ENCODE measurements at regions not wholly inside any gene's neighbourhood (a gene's known extent, or its start where the extent isn't known, plus 50 kb on each side); places are given as distances from the start of the nearest gene placed in this dataset.
A peak's percentile ranks its signal among the peaks of the same experiment; 100 is the strongest.

DNA sequence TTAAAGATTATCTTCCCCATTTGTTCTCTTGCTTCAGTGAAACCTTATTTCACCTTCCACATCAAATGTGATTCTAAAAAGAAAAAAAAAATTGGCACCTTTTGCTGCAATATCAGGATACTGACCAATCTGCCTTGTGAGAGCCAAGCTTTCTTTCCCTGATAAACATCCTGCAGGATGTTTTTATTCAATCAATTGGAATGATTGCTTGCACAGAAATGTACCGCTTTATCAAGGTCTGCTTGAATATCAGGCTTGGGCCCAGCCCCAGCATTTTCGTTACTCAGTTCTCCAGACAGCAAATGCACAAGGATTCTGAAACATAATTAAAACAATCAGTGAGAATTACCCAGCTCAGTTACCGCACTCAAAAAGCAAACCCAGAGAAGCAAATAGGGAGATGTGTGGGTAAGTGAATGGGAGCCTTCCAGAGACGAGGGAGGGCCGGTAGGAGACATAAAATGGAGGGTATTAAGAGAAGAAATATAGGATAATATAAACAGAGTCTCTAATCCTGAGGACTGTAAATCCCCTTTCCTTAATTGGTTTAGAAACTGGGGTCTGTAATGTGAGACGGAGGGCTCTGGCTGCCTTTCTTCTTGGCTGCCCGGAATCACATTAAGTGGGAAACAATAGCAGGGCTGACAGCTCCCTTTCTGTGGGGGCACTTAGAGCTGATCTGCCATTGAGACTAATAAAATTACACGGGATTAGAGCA, 291.8 kb downstream of the ICOS start:
- DNase-seq (ENCODE audit: low read depth): no peak

DNA sequence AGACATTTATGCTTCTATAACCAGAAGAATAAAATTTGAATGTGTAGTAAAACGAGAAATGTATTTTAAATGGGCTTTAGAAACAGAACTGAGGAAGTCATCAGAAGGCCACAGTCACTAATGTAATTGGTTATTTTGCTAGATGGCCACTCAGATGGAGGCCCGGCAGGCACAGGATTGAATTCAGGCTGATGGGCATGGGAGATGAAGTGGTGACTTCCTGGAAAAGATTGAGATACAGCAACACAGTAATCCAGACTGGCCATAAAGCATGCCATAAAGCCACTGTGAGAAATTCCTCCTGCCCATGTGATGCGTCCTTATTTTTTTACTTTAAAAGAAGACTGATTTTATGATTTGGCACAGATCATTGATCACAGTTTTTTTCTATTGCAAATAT, 297.7 kb downstream of the ICOS start:
- DNase-seq (ENCODE audit: low read depth): no peak

GRCh38 chr2:204234879-204235278, 298.3 kb downstream of the ICOS start:
- peak; percentile 5 for DNase-seq (ENCODE audit: low read depth)

DNA sequence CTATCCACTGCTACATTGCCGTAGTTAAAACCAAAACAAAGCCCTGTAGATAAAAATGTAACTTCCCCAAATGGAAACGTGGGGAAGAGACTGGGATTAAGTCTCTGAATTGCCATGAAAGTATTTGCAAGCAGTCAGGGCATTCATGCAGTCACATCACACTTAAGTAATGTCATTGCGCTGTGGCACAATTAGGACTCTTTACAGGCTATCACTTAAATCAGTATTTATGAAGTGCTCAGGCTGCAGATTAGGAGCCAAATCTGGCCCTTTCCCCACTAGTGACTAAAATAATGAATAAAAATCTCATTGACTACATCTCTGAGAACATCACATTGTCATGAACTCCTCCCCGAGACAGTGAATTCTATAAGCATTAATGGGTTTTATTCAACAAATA, 300.9 kb downstream of the ICOS start:
- no peak for DNase-seq (ENCODE audit: low read depth)

DNA sequence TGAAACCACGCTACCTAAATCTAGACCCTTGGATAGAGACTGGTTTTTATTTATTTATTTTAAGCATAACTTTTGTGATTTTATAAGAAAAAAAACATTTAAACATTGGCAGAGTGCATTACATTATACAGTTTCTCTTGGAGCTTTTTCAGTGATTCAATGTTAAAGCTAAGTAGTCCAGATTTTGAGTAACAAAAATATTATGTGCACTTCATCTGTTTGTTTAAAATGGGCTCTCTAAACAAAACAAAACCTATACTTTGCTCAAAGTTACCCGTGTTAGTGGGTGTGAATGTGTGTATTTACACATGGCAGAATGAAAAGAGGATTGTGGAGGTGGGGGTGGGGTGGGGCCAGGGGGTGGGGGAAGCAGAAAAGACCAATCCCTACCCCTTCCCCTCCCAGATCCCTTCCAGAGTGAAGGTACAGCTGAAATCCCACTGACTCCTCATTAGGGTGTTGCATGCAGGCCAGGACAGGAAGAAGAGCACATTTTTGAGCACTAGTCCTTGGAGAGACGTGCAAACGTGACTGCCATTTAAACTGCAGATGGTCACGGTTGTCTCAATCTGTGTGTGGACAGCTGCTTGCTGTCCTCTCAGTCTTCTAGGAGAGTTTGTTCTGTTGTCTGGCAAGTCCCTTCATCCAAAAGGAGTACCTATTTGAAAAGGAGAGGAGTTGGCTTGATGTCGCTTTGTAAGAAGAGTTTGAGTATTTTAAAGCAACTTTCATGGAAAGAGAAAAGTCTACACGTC, 303.0 kb downstream of the ICOS start:
- no peak for DNase-seq (ENCODE audit: low read depth)

- DNase-seq (ENCODE audit: low read depth): no peak
Observed at GRCh38 chr2:204240961-204241360, 304.3 kb upstream of the PARD3B start.

DNA sequence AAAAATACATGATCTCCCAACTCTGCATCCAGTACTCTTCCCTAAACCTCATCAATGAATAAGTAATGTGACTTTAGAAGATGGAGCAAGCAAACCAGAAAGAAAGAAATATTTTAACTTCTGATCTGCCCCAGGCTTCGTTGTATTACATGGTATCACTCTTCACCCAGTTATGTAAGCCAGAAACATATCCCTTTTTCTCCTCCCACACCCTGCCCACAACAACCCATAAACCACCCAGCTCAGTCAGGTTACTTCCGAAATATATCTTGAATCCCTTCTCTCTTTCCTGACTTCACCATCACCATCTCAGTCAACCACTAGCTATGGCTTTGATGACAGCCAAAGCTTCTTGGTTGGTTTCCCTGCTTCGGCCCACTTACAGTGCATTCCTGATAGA, 295.8 kb upstream of the PARD3B start:
- DNase-seq (ENCODE audit: low read depth): no peak

- DNase-seq (ENCODE audit: low read depth): no peak
Observed at GRCh38 chr2:204250692-204251091, 294.6 kb upstream of the PARD3B start.

DNA sequence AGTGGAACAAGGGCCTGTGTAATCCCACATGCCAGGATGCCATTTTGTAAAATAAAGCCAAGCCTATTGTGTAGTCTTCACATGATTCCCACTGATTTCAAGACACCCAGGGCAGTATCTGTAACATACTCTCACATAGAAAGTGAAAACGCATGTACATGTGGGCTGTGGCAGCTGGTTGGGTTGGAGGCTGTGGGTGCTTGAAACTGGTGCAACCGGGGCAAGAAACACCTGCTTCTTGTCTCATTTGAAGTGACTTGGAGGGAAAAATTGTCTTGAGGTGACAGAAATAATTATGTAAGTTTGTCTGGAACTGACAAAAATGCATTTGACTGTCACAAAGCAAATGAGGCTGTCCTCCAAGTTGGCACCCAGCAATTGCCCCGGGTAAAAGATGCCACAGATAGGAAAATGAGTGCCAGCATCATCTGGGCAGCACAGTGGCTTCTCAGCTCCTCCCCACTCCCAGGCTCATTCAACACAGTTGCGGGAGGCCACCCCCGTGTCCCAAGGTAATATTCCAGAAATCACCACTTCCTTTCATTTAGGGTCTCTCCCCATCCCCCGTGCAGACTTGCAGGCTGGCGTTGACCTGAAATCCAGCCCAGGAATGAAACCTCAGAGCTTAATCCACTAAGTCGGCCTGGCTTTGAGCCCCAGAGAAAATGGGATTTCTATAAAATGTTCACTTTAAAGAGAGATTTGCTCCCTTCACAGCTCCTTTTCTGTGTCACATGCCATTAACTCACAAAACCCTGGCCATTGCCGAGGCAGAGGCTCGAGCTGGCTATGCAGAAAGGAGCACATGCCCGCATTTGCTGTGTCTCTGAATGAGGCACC, 293.9 kb upstream of the PARD3B start:
- no peak for DNase-seq (ENCODE audit: low read depth)

DNA sequence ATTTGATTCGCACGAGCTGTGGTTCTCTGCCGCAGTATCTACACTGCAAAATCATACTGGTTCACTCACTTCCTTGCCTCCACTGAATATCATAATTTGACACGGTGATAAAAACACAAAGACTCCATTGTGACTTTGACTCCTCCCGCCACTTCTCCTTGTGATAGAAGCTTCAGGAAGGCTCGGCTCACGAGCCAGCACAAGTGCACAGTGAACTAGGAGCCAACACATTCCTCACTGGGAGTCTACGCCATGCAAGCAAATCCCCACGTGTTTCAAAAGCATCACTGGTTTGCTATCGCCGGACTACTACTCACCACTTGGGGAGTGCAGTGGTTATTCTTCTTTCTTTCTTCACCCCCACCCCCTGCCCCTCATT, 293.3 kb upstream of the PARD3B start:
- DNase-seq (ENCODE audit: low read depth): no peak

DNA sequence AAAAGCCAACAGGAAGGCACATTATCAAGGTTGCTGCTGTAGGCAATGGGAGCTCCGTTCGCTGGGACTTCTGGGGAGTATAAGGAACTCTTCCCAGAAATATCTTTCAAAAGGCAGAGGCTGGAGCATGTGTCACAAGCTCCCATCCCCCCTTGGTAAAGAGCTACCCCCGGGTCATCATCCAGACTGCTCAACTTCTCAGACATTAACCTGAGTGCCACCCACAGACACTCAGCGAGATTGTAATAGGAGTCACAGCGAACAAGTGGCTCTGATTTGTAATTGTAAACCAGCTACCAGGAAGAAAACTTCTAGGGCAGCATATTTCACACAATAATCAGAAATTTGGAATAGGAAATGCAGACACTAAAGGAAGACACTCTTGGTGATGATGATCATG, 290.2 kb upstream of the PARD3B start:
- DNase-seq (ENCODE audit: low read depth): no peak

- no peak for DNase-seq (ENCODE audit: low read depth)
Observed at GRCh38 chr2:204255526-204255925, 289.7 kb upstream of the PARD3B start.

- no peak for DNase-seq (ENCODE audit: low read depth)
Observed at GRCh38 chr2:204257781-204258180, 287.5 kb upstream of the PARD3B start.

DNA sequence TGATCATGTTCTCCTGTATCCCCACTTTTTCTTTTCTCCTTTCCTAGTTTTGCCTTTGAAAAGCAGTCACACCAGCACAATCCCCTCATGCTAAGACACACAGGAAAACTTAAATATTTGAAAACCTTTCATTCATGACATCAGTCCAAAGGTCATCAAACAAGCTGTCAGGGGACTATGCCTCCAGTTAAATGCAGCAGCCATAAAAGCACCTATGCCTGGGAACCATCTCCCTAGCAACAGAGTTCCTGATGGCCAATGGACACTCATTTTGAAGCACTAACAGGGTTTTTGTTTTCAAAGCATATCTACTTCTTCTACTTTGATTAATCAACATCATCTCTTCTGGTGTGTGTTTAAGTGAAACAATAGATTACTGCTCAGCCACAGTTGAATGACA, 286.4 kb upstream of the PARD3B start:
- no peak for DNase-seq (ENCODE audit: low read depth)

- peak; percentile 62 for DNase-seq (ENCODE audit: low read depth)
Observed at GRCh38 chr2:204260162-204260877, 285.0 kb upstream of the PARD3B start.

GRCh38 chr2:204260901-204261300, 284.4 kb upstream of the PARD3B start:
- no peak for DNase-seq (ENCODE audit: low read depth)

DNA sequence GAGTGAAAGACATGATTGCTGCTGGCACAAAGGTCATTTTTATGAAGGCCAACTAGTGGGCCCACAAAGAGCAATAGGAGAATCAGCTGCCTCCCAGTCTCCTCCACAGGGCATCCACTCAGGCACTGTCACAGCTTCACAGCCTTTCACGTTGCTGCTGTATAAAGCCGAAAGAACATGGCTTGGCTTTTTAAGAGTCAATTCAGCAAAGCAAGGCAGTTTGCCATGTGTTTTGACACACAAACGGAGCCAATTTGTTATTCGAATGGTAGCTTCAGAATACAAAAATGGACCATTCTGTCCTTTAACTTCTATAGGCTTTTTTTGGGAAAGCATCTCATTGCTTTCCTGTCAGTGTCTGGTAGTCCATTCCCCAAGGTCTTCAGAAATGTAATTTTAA, 283.4 kb upstream of the PARD3B start:
- no peak for DNase-seq (ENCODE audit: low read depth)

GRCh38 chr2:204264085-204264553, 281.2 kb upstream of the PARD3B start:
- DNase-seq (ENCODE audit: low read depth): no peak

GRCh38 chr2:204264621-204265140, 280.6 kb upstream of the PARD3B start:
- no peak for DNase-seq (ENCODE audit: low read depth)

DNA sequence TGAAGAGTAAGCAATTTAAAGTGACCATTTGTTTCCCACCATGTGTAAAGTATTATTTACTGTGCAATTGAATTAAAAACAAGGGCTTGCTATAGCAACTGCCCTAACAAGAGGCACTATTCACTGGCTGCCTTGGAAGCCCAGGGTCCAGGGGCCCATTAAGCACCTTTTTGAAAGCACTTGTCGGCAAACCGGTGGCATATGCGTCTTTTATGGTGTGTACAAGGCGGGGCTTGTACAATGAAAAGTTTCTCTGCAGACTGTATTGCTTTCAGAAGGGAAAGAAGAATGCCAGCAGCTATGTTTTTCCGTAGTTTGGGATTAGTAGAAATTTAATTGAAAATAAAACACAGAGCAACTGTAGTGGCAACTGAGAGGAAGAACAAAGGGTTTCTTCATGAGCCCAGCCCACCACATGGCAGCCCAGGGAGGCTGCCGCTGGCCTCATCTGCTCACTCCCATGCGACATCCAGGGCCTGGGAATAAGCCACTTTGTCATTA, 279.5 kb upstream of the PARD3B start:
- no peak for DNase-seq (ENCODE audit: low read depth)

GRCh38 chr2:204268458-204268857, 276.8 kb upstream of the PARD3B start:
- no peak for DNase-seq (ENCODE audit: low read depth)

Data from Daoy (cell line).